ENCODE measurements at regions not wholly inside any gene's neighbourhood (a gene's known extent, or its start where the extent isn't known, plus 50 kb on each side); places are given as distances from the start of the nearest gene placed in this dataset.

DNA sequence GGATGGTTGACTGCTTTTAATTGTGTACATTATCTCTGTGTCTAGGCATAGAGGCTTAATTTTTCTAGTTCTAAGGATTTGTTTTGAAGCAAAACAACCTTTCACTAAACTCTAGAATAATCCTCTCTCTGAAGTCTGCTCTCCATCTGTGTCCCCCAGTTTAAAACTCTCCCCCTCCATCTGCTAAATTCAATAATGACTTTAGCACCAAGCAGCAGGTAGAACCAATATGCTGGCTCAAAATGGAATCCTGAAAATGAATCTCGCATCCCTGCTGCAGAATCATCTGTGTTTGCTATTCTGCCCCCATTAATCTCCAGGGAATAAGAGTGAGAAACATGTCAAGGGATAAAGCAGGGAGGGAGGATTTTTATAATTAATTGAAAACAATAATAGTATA is 111.8 kb downstream of the TUSC7 start:
- TF ChIP-seq, protein P1, sequence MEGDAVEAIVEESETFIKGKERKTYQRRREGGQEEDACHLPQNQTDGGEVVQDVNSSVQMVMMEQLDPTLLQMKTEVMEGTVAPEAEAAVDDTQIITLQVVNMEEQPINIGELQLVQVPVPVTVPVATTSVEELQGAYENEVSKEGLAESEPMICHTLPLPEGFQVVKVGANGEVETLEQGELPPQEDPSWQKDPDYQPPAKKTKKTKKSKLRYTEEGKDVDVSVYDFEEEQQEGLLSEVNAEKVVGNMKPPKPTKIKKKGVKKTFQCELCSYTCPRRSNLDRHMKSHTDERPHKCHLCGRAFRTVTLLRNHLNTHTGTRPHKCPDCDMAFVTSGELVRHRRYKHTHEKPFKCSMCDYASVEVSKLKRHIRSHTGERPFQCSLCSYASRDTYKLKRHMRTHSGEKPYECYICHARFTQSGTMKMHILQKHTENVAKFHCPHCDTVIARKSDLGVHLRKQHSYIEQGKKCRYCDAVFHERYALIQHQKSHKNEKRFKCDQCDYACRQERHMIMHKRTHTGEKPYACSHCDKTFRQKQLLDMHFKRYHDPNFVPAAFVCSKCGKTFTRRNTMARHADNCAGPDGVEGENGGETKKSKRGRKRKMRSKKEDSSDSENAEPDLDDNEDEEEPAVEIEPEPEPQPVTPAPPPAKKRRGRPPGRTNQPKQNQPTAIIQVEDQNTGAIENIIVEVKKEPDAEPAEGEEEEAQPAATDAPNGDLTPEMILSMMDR (IDR thresholded peaks at IDR 0.05; ENCODE audit: control extremely low read depth in 1 of 3, insufficient read depth in 1 of 3, low read depth in 1 of 3, low read length in 3 of 3): no peak
- TF ChIP-seq ZNF274 (IDR thresholded peaks at IDR 0.05; ENCODE audit: borderline replicate concordance, extremely low read depth, low read length): no peak
- TF ChIP-seq POLR2A (IDR thresholded peaks at IDR 0.05; ENCODE audit: control extremely low read depth in 1 of 2, low read depth in 2 of 2, low read length in 2 of 2): no peak
- TF ChIP-seq, protein P2, sequence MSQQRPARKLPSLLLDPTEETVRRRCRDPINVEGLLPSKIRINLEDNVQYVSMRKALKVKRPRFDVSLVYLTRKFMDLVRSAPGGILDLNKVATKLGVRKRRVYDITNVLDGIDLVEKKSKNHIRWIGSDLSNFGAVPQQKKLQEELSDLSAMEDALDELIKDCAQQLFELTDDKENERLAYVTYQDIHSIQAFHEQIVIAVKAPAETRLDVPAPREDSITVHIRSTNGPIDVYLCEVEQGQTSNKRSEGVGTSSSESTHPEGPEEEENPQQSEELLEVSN (IDR thresholded peaks at IDR 0.05): no peak
- TF ChIP-seq, protein P3, sequence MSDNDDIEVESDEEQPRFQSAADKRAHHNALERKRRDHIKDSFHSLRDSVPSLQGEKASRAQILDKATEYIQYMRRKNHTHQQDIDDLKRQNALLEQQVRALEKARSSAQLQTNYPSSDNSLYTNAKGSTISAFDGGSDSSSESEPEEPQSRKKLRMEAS (IDR thresholded peaks at IDR 0.05): no peak
- no peak for TF ChIP-seq CHD1 (IDR thresholded peaks at IDR 0.05; ENCODE audit: low read depth, low read length)
- no peak for TF ChIP-seq RAD21 (IDR thresholded peaks at IDR 0.05 in 1 of 2, conservative IDR thresholded peaks at IDR 0.05 in 1 of 2; ENCODE audit: low read depth in 2 of 2, low read length in 2 of 2)
- no peak for TF ChIP-seq JUND (IDR thresholded peaks at IDR 0.05; ENCODE audit: low read length)
- TF ChIP-seq POLR2AphosphoS5 (IDR thresholded peaks at IDR 0.05; ENCODE audit: low read depth, low read length): no peak
- no peak for TF ChIP-seq EZH2 (IDR thresholded peaks at IDR 0.05; ENCODE audit: low read depth, low read length, severe bottlenecking)
- TF ChIP-seq PHF8 (conservative IDR thresholded peaks at IDR 0.05; ENCODE audit: low read depth, low read length): no peak
